GM18519 (cell line): ENCODE measurements at regions not wholly inside any gene's neighbourhood (a gene's known extent, or its start where the extent isn't known, plus 50 kb on each side); places are given as distances from the start of the nearest gene placed in this dataset.

Source experiments
- ATAC-seq: cut with Tn5 transposase; IDR thresholded peaks from one replicate; pipeline ENCODE4 v1.9.1; 2021; ENCODE audit warnings: mild to moderate bottlenecking, moderate library complexity; ENCODE audit not compliant: unreplicated experiment, low FRiP score

GRCh38 chr12:18207266-18207665 lies 54.1 kb upstream of the PIK3C2G start:
- ATAC-seq = no peak

GRCh38 chr12:18206198-18206597 lies 55.1 kb upstream of the PIK3C2G start:
- no peak for ATAC-seq

GRCh38 chr12:18204053-18204452 lies 57.3 kb upstream of the PIK3C2G start:
- no peak for ATAC-seq

- ATAC-seq = no peak
Measured at GRCh38 chr12:18192119-18192518, 69.2 kb upstream of the PIK3C2G start.

GRCh38 chr12:18183141-18183540 lies 78.2 kb upstream of the PIK3C2G start:
- no peak for ATAC-seq

- ATAC-seq = no peak
Measured at GRCh38 chr12:18171571-18171970, 81.6 kb upstream of the RERGL start.

- no peak for ATAC-seq
Measured at GRCh38 chr12:18168016-18168415, 78.0 kb upstream of the RERGL start.

GRCh38 chr12:18165889-18166288 lies 75.9 kb upstream of the RERGL start:
- ATAC-seq = no peak

- peak; percentile 98 for ATAC-seq
Measured at GRCh38 chr12:18165422-18165871, 75.5 kb upstream of the RERGL start.

GRCh38 chr12:18160901-18161300 lies 70.9 kb upstream of the RERGL start:
- ATAC-seq = no peak

- peak; percentile 67 for ATAC-seq
Measured at GRCh38 chr12:18158774-18159557, 69.0 kb upstream of the RERGL start.

GRCh38 chr12:18153826-18154225 lies 63.8 kb upstream of the RERGL start:
- no peak for ATAC-seq

- ATAC-seq = no peak
Measured at GRCh38 chr12:18151036-18151435, 61.0 kb upstream of the RERGL start.

GRCh38 chr12:18148961-18149360 lies 59.0 kb upstream of the RERGL start:
- ATAC-seq = no peak

GRCh38 chr12:18146363-18146762 lies 56.4 kb upstream of the RERGL start:
- ATAC-seq = no peak

- ATAC-seq = no peak
Measured at GRCh38 chr12:18145924-18146323, 55.9 kb upstream of the RERGL start.

- ATAC-seq = no peak
Measured at GRCh38 chr12:18141048-18141982, 51.3 kb upstream of the RERGL start.

GRCh38 chr12:18139989-18140596 lies 50.1 kb upstream of the RERGL start:
- ATAC-seq = peak; percentile 64
